ENCODE measurements at regions not wholly inside any gene's neighbourhood (a gene's known extent, or its start where the extent isn't known, plus 50 kb on each side); places are given as distances from the start of the nearest gene placed in this dataset.
"Not testable (repeated sequence)": the region's sequence is repeated elsewhere in the genome, so short reads cannot be mapped to it uniquely, and the experiment has no call there.

DNA sequence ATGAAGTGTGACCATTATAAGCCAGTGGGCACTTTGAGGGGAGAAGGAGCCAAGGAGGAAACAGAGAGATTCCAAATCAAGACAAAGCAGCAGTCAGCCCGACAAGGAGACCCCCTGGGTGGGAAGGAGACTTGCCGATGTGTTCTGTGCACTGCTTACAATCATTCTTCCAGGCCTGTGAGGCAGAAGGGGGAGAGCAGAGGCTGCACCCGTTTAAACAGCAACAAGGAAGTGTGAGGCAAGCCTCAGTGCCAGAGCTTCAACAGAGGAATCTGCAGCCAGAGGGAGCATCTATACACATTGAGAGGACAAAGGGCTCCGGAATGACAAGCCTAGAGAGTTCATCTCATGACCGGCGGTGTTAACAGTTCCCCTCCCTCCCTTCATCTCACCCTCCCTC is 121.1 kb downstream of the NXPE2 start:
- H3K36me3 Mint-ChIP-seq: no peaks in the 10 kb centered on the region
- Histone ChIP-seq H3K27ac (no peak overlapping the region), H3K79me2 (ENCODE audit: low read depth) (no peaks in the 10 kb centered on the region), H3K9me3 (ENCODE audit: low read depth) (no peaks in the 10 kb centered on the region), H4K20me1 (ENCODE audit: low read depth) (no peaks in the 10 kb centered on the region), H3K4me1 (peaks cover 12% of the 10 kb centered on the region), H2AFZ (replicated peaks) (peak overlapping the region; percentile 89), H3K27me3 (no peaks in the 10 kb centered on the region), H3K4me3 (no peak overlapping the region), H3K36me3 (no peaks in the 10 kb centered on the region), H3F3A (ENCODE audit: low read depth) (no peaks in the 10 kb centered on the region), H3K4me2 (peak overlapping the region; percentile 45), H3K9ac (no peak overlapping the region)
- DNase-seq (ENCODE audit: low spot score): peak; percentile 72
- no peaks in the 10 kb centered on the region for H3K9me3 Mint-ChIP-seq
- peaks cover 13% of the 10 kb centered on the region for H3K4me1 Mint-ChIP-seq
- no peak for TF ChIP-seq EZH2 (IDR thresholded peaks at IDR 0.05)
- TF ChIP-seq, protein P1, sequence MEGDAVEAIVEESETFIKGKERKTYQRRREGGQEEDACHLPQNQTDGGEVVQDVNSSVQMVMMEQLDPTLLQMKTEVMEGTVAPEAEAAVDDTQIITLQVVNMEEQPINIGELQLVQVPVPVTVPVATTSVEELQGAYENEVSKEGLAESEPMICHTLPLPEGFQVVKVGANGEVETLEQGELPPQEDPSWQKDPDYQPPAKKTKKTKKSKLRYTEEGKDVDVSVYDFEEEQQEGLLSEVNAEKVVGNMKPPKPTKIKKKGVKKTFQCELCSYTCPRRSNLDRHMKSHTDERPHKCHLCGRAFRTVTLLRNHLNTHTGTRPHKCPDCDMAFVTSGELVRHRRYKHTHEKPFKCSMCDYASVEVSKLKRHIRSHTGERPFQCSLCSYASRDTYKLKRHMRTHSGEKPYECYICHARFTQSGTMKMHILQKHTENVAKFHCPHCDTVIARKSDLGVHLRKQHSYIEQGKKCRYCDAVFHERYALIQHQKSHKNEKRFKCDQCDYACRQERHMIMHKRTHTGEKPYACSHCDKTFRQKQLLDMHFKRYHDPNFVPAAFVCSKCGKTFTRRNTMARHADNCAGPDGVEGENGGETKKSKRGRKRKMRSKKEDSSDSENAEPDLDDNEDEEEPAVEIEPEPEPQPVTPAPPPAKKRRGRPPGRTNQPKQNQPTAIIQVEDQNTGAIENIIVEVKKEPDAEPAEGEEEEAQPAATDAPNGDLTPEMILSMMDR (IDR thresholded peaks at IDR 0.05): peak; percentile 23
- H3K4me3 Mint-ChIP-seq: no peak overlapping the region
- peaks cover 5% of the 10 kb centered on the region for H3K27me3 Mint-ChIP-seq (ENCODE audit: insufficient read depth, low read depth)
- no peak overlapping the region for H3K27ac Mint-ChIP-seq

DNA sequence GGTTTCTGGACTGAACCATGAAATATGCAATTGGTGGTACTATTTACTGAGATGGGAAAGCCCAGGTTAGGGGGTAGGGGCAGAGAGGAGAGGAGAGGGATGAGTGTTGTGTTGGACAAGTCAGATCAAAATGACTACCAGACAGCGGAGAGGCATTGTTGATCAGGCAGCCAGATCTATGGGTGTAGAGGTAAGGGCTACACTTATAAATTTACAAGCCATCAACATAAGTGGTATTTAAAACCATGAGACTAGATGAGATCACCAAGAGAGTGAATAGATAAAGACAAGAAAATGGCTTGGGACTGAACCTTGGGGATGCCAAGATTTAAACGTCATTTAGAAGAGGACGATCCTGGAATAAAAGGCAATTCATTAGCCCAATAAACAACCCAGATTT is 123.4 kb downstream of the NXPE2 start:
- Mint-ChIP-seq H3K27me3 (ENCODE audit: insufficient read depth, low read depth) (peaks cover 6% of the 10 kb centered on the region), H3K27ac (no peak overlapping the region), H3K9me3 (peaks cover 2% of the 10 kb centered on the region), H3K4me1 (peaks cover 13% of the 10 kb centered on the region), H3K4me3 (no peak overlapping the region), H3K36me3 (no peaks in the 10 kb centered on the region)
- Histone ChIP-seq H3K4me1 (peaks cover 12% of the 10 kb centered on the region), H3K36me3 (no peaks in the 10 kb centered on the region), H3K4me2 (no peak overlapping the region), H3K9me3 (ENCODE audit: low read depth) (no peaks in the 10 kb centered on the region), H3K27me3 (no peaks in the 10 kb centered on the region), H2AFZ (replicated peaks) (no peak overlapping the region), H3K4me3 (no peak overlapping the region), H3F3A (ENCODE audit: low read depth) (no peaks in the 10 kb centered on the region), H3K9ac (no peak overlapping the region), H4K20me1 (ENCODE audit: low read depth) (no peaks in the 10 kb centered on the region), H3K79me2 (ENCODE audit: low read depth) (no peaks in the 10 kb centered on the region), H3K27ac (no peak overlapping the region)
- TF ChIP-seq EZH2phosphoT487 (IDR thresholded peaks at IDR 0.05): no peak
- TF ChIP-seq EZH2 (IDR thresholded peaks at IDR 0.05): no peak
- TF ChIP-seq, protein P1 (IDR thresholded peaks at IDR 0.05): no peak
- no peak for DNase-seq (ENCODE audit: low spot score)

DNA sequence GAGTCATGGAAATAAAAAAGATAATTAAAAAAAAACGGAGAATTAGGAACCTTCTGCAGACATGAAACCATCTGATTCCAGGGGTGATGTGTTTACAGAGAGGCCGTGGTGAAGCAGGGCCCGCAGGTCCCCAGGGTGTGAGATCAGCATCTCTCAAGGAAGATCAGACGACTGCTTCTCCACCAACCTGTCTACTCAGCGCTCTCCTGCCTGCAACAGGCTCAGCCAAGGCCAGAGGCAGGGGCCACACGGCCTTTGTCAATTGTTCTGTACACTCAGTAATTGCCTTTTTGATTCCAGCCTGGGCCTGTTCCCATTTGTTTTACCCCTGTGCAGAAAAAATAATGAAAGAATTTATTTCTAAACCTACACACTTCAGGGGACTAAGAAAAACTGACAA is 124.6 kb downstream of the NXPE2 start:
- Histone ChIP-seq H3F3A (ENCODE audit: low read depth) (no peaks in the 10 kb centered on the region), H3K36me3 (no peaks in the 10 kb centered on the region), H3K27ac (no peak overlapping the region), H3K27me3 (no peaks in the 10 kb centered on the region), H3K4me2 (no peak overlapping the region), H3K4me3 (no peak overlapping the region), H2AFZ (replicated peaks) (no peak overlapping the region), H3K79me2 (ENCODE audit: low read depth) (no peaks in the 10 kb centered on the region), H3K9me3 (ENCODE audit: low read depth) (no peaks in the 10 kb centered on the region), H3K4me1 (peaks cover 12% of the 10 kb centered on the region), H3K9ac (no peak overlapping the region), H4K20me1 (ENCODE audit: low read depth) (no peaks in the 10 kb centered on the region)
- Mint-ChIP-seq H3K4me1 (peaks cover 13% of the 10 kb centered on the region), H3K27ac (no peak overlapping the region), H3K4me3 (no peak overlapping the region), H3K9me3 (peaks cover 2% of the 10 kb centered on the region), H3K27me3 (ENCODE audit: insufficient read depth, low read depth) (peaks cover 6% of the 10 kb centered on the region), H3K36me3 (no peaks in the 10 kb centered on the region)
- no peak for DNase-seq (ENCODE audit: low spot score)
- TF ChIP-seq EZH2 (IDR thresholded peaks at IDR 0.05) (no peak), EZH2phosphoT487 (IDR thresholded peaks at IDR 0.05) (no peak)
- TF ChIP-seq, protein P1 (IDR thresholded peaks at IDR 0.05): no peak

DNA sequence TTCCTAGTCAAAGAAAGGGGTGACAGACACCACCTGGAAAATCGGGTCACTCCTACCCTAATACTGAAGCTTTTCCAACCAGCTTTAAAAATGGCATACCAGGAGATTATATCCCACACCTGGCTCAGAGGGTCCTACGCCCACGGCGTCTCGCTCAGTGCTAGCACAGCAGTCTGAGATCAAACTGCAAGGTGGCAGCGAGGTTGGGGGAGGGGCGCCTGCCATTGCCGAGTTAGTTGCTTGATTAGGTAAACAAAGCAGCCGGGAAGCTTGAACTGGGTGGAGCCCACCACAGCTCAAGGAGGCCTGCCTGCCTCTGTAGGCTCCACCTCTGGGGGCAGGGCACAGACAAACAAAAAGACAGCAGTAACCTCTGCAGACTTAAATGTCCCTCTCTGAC is 127.1 kb downstream of the NXPE2 start:
- not testable (repeated sequence) for H3K9ac ChIP-seq; H3K4me3 ChIP-seq; H3K4me2 ChIP-seq; H3K4me1 Mint-ChIP-seq; H3K4me3 Mint-ChIP-seq; H3K27ac ChIP-seq; H3K27me3 Mint-ChIP-seq (ENCODE audit: insufficient read depth, low read depth); H3K9me3 ChIP-seq (ENCODE audit: low read depth); H3K9me3 Mint-ChIP-seq; H3K79me2 ChIP-seq (ENCODE audit: low read depth); H2AFZ ChIP-seq (replicated peaks); H3K4me1 ChIP-seq; H3K36me3 ChIP-seq; H4K20me1 ChIP-seq (ENCODE audit: low read depth); H3K27me3 ChIP-seq; H3F3A ChIP-seq (ENCODE audit: low read depth); H3K36me3 Mint-ChIP-seq; H3K27ac Mint-ChIP-seq
- peak; percentile 33 for DNase-seq (ENCODE audit: low spot score)

Data from neural progenitor cell (in vitro differentiated cells).